PFSK-1 (cell line): ENCODE measurements at regions not wholly inside any gene's neighbourhood (a gene's known extent, or its start where the extent isn't known, plus 50 kb on each side); places are given as distances from the start of the nearest gene placed in this dataset.

ENCODE experiments used
- SIN3A ChIP-seq: IDR thresholded peaks from 2 replicates; pipeline ENCODE4 v1.6.1; 2012; ENCODE audit warnings: mild to moderate bottlenecking, low read length, moderate library complexity, borderline replicate concordance; ENCODE audit not compliant: insufficient read depth
- TAF1 ChIP-seq: IDR thresholded peaks from 2 replicates; pipeline ENCODE4 v1.6.1; 2012; ENCODE audit warnings: low read length, control low read depth, borderline replicate concordance; ENCODE audit not compliant: insufficient read depth

DNA sequence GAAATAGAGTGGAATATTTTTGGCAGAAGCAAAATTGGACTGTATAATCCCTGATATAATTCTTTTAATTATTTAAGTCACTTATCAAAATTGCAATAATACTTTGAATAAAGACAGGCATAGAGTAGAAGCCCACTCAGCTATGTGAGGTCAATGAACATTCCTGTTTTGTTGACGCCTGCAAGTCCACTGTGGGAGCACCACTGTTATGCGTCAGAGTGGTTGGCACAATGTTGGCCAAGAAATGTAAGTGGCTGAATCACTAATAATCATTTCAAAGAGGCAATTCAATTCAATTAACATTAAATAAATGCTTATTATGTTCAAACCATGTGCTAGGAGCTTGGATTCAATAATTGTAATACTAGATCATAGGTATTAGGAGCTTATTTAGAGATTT lies 221.0 kb downstream of the SPCS3 start:
- TF ChIP-seq SIN3A (no peak), TAF1 (no peak)
